DOHH2 (cell line): ENCODE measurements at regions not wholly inside any gene's neighbourhood (a gene's known extent, or its start where the extent isn't known, plus 50 kb on each side); places are given as distances from the start of the nearest gene placed in this dataset.

Source experiments
- H3F3A ChIP-seq: fragments of 200-600 bp; sonication (generic), shearing (Covaris generic); 2 replicates; pipeline ENCODE4 v1.6.0; 2016; ENCODE audit warnings: antibody characterized with exemption, mild to moderate bottlenecking; ENCODE audit not compliant: control insufficient read depth, insufficient read depth
- H3K27ac ChIP-seq: fragments of 200-600 bp; sonication (generic); 2 replicates; pipeline ENCODE4 v1.5.1; 2014; ENCODE audit warnings: low read depth, mild to moderate bottlenecking, low read length, moderate library complexity
- H3K27me3 ChIP-seq: fragments of 200-600 bp; sonication (generic); 2 replicates; pipeline ENCODE4 v1.6.1; 2014; ENCODE audit warnings: mild to moderate bottlenecking, low read length, mixed read lengths; ENCODE audit not compliant: control insufficient read depth
- H3K36me3 ChIP-seq: fragments of 200-600 bp; sonication (generic); 2 replicates; pipeline ENCODE4 v1.6.1; 2014; ENCODE audit warnings: mild to moderate bottlenecking, low read length, moderate library complexity, mixed read lengths; ENCODE audit not compliant: control insufficient read depth
- H3K4me1 ChIP-seq: fragments of 200-600 bp; sonication (generic); 2 replicates; pipeline ENCODE4 v1.6.1; 2014; ENCODE audit warnings: mild to moderate bottlenecking, low read length, mixed read lengths; ENCODE audit not compliant: control insufficient read depth
- H3K4me2 ChIP-seq: fragments of 200-600 bp; sonication (generic); 2 replicates; pipeline ENCODE4 v1.6.0; 2014; ENCODE audit warnings: mild to moderate bottlenecking, low read length, moderate library complexity
- H3K4me3 ChIP-seq: fragments of 200-600 bp; sonication (generic); 2 replicates; pipeline ENCODE4 v1.5.1; 2014; ENCODE audit warnings: mild to moderate bottlenecking, low read length, mixed read lengths
- H3K79me2 ChIP-seq: fragments of 200-600 bp; sonication (generic); 2 replicates; pipeline ENCODE4 v1.6.1; 2014; ENCODE audit warnings: mild to moderate bottlenecking, low read length, mixed read lengths; ENCODE audit not compliant: control insufficient read depth
- H3K9me2 ChIP-seq: fragments of 200-600 bp; sonication (generic); replicated peaks from 2 replicates; pipeline ENCODE4 v1.6.1; 2014; ENCODE audit warnings: mild to moderate bottlenecking, low read length, mixed read lengths; ENCODE audit not compliant: control insufficient read depth
- H3K9me3 ChIP-seq: fragments of 200-600 bp; sonication (generic); 2 replicates; pipeline ENCODE4 v1.6.1; 2014; ENCODE audit warnings: antibody characterized with exemption, low read length, mixed read lengths; ENCODE audit not compliant: control insufficient read depth, insufficient read depth
- H4K20me1 ChIP-seq: fragments of 200-600 bp; sonication (generic); 2 replicates; pipeline ENCODE4 v1.6.0; 2014; ENCODE audit warnings: low read depth, mild to moderate bottlenecking, antibody characterized with exemption, low read length, moderate library complexity; ENCODE audit not compliant: control insufficient read depth, insufficient read depth
- CTCF ChIP-seq: fragments of 200-600 bp; sonication (generic); IDR thresholded peaks from one replicate; pipeline ENCODE4 v1.5.1; 2014; ENCODE audit warnings: antibody characterized with exemption, mild to moderate bottlenecking, low read depth, low read length; ENCODE audit not compliant: poor library complexity, severe bottlenecking
- EZH2phosphoT487 ChIP-seq: fragments of 200-600 bp; sonication (generic); IDR thresholded peaks from 2 replicates; pipeline ENCODE4 v1.6.1; 2017; ENCODE audit warnings: borderline replicate concordance, mild to moderate bottlenecking, antibody characterized with exemption, low read length, moderate library complexity, mixed read lengths

DNA sequence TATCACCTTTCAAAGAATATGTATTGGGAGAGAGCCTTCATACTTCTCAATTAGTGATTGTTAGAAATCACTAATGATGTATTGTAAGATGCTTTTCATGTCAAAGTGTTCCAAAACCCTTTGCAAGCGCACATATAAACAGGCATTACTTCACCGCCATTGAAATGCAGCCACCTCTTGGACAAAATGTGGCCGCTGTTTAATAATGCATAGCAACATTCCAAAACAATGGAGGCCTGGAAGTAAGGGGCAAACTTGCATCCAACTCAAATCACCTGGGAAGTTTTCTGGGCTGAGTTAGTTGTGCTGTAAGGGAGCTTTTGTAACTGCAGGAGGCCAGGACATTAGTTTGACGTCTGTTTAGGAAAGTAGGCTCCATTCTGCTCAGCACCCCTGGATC lies 438.1 kb downstream of the FGF9 start:
- Histone ChIP-seq H4K20me1 (no peaks in the 10 kb centered on the region), H3K4me2 (no peak overlapping the region), H3F3A (no peaks in the 10 kb centered on the region), H3K9me3 (peaks cover 4% of the 10 kb centered on the region; the same call in 1 of the 2 replicates), H3K27ac (no peak overlapping the region), H3K4me1 (no peaks in the 10 kb centered on the region), H3K36me3 (no peaks in the 10 kb centered on the region), H3K27me3 (no peaks in the 10 kb centered on the region), H3K9me2 (no peaks in the 10 kb centered on the region), H3K79me2 (no peaks in the 10 kb centered on the region), H3K4me3 (no peak overlapping the region)
- TF ChIP-seq CTCF (no peak), EZH2phosphoT487 (no peak)

DNA sequence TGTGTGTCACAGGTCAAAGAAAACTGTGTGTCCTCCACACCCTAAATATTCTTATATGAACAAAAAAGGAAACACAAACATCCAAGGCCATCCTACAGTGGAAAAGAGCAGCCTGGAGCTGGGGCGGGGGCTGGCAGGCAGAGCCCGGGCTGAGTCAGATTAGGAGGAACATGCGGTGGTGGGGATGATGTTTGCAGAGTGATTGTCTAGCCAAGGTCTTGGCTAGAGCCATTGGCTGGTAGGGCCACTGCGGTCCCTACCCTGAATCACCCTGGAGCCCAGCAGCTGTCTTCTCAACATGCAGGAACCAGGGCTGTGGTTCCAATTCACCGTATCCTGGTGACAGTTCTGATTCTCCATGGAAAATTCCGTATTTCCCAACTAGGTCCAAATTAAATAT lies 439.5 kb downstream of the FGF9 start:
- Histone ChIP-seq H3K4me1 (no peaks in the 10 kb centered on the region), H3K9me3 (peaks cover 4% of the 10 kb centered on the region; the same call in 1 of the 2 replicates), H3K27me3 (no peaks in the 10 kb centered on the region), H3K4me2 (no peak overlapping the region), H3K36me3 (no peaks in the 10 kb centered on the region), H3K4me3 (no peak overlapping the region), H3K9me2 (no peaks in the 10 kb centered on the region), H3K79me2 (no peaks in the 10 kb centered on the region), H3K27ac (no peak overlapping the region), H4K20me1 (no peaks in the 10 kb centered on the region), H3F3A (no peaks in the 10 kb centered on the region)
- TF ChIP-seq EZH2phosphoT487 (no peak), CTCF (no peak)

DNA sequence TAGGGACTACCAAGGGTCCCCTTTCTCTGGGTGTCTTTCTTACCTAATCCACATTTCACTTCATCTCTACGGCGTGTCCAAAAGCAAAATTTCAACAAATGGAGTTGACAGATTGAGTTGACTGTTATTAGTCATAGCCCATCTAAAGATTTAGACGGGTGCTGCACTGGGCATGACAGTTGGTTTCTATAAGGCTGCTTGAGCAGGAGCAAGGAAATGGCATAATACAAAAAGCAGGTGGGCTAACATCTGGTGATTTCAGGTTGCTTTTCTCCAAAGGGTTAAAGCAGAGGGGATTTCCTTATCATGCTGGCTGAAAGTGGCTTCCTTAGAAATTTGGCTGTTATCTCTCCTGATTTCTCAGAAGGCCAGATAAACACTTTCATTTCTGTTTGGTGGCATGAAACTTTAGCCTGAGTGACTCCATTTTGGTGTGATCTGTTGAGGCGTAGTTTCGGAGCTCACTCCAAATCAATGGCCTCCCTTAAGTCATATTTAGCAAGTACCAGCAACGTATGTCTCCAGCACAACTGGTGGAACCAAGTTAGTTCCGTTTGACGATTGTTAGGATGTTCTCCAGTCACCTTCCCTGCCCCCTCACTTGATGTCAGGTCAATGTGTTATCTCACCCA lies 440.4 kb downstream of the FGF9 start:
- TF ChIP-seq EZH2phosphoT487 = no peak
- TF ChIP-seq CTCF = no peak

More for the DNA sequence above, 440.4 kb downstream of the FGF9 start:
- H3K9me3 ChIP-seq = peaks cover under 1% of the 10 kb centered on the region; the same call in 1 of the 2 replicates
- H3K79me2 ChIP-seq = no peaks in the 10 kb centered on the region
- no peak overlapping the region for H3K27ac ChIP-seq
- no peaks in the 10 kb centered on the region for H3K9me2 ChIP-seq
- H3K27me3 ChIP-seq = no peaks in the 10 kb centered on the region
- no peaks in the 10 kb centered on the region for H3K4me1 ChIP-seq
- H3K4me2 ChIP-seq = no peak overlapping the region
- H3F3A ChIP-seq = no peaks in the 10 kb centered on the region
- no peaks in the 10 kb centered on the region for H3K36me3 ChIP-seq
- no peaks in the 10 kb centered on the region for H4K20me1 ChIP-seq
- H3K4me3 ChIP-seq = no peak overlapping the region
